Left hindlimb (tissue), 1 donor: ENCODE measurements at regions not wholly inside any gene's neighbourhood (a gene's known extent, or its start where the extent isn't known, plus 50 kb on each side); places are given as distances from the start of the nearest gene placed in this dataset.
"Not testable (repeated sequence)": the region's sequence is repeated elsewhere in the genome, so short reads cannot be mapped to it uniquely, and the experiment has no call there.

Experiments used
- DNase-seq: peaks from one replicate; pipeline ENCODE4 v3.0.0-alpha.2; 2018

DNA sequence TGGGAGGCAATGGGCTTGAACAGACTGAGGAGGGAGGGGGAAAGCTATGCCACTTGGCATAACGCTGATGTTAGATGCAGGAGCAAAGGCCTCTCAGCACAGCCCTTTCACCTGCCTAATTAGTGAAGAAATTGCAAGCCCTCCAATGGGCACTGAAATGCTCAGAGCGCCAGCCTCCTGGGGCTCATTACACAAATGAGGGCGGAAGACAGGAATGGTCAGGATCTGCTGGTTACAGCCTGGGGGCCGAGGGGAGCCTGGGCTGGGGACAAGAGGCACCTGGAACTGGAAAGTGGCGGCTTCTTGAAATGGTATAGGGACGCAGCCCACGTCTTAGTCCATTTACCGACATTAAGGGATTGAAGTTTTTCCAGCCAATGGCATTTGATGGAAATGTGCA is 50.2 kb upstream of the PLET1 start:
- no peak for DNase-seq

DNA sequence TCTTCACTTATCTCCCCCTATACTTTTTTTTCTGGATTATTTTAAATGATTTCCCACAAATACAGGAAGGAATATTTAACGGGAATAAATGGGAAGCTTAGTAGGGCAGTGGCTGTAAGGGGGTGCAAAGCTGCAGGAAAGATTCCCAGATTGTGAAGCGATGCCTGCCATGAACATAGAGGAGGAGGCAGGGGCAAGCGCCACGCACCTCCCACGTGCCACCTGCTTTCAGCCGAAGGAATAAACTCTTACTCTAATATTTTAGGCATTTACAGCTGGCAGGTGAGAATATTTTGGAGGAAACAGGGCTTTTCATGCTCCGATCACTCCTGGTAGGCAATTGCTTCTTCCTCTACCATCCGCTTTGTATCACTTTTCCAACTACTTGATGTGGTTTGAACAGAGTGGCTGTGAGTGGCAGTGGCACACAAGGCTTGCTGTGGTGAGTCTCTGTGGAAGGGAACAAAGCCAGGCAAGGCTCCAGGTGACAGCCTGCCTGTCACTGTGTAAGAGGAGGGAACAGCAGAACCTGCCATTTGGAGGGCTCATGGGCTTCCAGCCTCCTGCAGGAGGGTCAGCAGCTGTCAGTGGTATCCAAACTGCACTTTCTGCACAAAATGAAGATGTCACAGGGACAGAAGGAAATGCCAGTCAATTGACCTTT is 54.5 kb upstream of the PLET1 start:
- no peak for DNase-seq

DNA sequence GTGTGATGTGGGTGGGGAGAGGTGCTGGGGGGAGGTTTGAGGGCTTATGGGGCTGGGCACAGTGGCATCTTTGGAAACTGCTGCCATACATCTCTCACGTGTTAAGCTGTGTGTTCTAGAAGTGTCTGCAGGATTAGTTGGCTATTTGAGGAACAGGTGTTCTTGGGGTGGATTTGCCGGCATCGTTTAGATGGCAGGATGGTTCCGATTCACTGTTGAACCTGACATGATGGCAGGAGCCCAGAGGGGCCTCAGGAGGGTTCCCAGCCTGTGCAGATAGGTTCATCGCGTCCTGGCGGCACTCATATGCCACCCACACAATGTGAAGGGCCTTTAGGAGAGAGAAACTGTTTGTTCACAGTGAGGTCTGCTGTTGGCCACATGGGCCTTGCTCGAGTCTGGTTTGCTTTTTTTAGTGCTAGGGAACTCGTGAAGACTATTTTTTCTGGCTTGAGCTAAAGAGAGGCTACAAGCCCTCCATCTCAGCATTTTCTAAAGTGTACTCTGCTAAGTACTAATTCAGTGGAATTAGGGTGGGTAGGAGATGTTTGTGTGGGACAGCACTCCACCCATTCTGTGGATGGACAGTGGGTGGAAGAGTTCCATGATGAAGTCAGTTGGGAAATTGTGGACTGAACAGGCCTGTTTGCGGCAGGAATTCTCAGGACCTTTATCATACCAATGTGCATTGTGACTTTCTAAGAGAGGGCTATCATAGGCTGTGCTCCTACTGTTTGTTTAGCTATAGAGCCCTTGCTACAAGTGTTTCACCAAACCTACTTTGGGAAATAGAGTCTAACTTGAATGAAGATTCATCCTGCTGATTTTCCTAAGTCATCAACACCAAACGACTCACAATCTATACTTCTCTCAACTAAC is 55.4 kb upstream of the PLET1 start:
- DNase-seq = no peak

- no peak for DNase-seq
Measured at GRCh38 chr11:112316971-112317370, 56.3 kb upstream of the PLET1 start.

- no peak for DNase-seq
Measured at GRCh38 chr11:112318184-112318591, 57.5 kb upstream of the PLET1 start.

- no peak for DNase-seq
Measured at GRCh38 chr11:112318661-112319060, 58.0 kb upstream of the PLET1 start.

- DNase-seq = peak; percentile 75
Measured at GRCh38 chr11:112320668-112321067, 60.0 kb upstream of the PLET1 start.

DNA sequence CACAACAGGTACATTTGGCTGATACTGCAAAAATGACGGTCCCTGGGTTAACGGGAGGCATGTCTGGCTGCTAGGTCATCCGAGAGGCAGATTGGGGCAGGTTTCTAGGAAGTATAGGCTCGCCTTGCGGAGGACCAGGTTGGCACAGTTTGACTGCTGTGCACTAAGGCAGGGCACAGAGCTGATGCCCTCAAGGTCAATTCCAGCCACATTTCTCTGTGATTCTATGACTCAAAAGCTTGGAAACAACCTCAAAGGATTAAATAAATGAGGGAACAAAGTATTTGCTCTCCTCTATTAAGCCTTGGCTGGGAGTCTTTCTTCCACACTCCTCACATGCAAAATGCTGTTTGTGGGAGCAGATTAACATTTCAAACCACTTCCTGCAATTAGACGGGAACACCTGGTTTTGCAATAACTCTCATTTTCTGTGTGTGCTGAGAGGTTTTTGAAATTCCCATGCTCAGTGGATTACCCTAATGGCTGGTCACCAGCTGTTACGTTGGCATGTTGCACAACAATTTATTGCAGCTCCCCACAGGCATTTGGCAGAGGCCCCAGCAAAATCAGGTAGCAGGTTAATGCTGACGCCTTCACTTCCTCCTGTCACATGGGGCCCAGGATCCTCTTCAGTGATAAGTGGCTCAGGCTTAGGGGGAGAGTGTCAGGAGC is 61.0 kb upstream of the PLET1 start:
- no peak for DNase-seq

DNA sequence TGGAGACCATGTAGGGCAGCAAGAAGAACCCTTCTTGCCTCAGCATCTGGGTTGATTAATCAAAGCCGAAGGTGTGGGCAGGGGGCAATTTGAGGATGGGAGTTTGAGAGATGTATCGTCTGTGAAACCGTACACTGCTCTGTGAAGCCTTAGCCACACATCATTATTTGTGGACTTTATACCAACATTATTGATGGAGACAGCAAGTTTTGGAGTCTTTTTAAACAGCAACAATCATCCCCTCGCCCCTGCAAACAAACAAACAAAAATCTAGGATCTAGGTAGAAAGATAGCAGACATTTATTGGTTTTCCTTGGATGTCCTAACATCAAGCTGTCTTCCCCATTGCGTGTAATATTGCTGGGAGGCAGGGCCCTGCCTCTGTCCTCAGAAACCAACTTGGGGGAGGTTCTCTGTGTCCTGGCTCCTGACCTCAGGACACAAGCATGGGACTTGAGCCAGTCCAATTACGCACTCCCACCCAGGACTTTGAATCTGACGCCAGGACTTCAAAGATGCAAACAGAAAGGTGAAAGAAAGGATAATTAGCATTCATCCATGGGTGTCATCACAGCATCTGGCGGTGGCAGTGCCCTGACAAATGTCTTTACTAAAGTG is 61.6 kb upstream of the PLET1 start:
- DNase-seq = no peak

GRCh38 chr11:112334381-112334780 is 73.7 kb upstream of the PLET1 start:
- no peak for DNase-seq

DNA sequence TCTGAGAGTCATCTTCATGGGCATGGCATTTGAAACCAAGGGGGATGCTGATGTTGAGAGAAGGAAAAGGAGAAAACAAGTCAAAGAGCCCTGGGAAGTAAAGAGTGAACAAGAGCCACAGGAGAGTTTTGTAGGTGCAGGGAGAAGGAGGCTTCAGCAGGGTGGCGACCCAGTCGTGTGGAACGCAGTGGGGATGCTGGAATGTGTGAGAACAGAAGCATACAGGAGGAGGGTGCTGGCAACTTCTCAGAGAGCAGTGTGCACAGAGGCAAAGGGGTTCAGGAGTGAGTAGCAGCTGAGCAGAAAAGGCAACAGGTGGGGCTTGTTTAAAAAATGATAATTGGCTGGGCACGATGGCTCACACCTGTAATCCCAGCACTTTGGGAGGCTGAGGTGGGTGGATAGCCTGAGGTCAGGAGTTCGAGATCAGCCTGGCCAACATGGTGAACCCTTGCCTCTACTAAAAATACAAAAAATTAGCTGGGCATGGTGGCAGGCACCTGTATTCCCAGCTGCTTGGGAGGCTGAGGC is 75.8 kb upstream of the PLET1 start:
- no peak for DNase-seq

DNA sequence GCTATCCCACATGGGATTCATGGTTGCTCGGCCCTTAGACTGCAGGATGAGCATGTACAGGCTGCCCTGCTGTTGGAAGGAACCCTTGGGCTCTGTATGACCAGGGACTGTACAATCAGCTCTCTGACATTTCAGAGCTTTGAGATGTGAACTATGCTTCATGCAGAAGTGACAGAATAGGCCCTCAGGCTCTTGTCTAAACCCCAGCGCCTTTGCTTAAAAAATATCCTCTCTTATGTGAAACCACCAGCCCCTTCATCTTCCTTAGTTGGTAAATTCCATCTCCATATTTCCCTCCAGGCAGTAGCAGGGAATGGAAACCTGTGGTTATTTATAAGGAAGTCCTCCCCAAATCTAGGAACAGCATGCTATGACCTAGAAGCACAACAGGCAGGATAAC is 78.9 kb upstream of the PLET1 start:
- no peak for DNase-seq

DNA sequence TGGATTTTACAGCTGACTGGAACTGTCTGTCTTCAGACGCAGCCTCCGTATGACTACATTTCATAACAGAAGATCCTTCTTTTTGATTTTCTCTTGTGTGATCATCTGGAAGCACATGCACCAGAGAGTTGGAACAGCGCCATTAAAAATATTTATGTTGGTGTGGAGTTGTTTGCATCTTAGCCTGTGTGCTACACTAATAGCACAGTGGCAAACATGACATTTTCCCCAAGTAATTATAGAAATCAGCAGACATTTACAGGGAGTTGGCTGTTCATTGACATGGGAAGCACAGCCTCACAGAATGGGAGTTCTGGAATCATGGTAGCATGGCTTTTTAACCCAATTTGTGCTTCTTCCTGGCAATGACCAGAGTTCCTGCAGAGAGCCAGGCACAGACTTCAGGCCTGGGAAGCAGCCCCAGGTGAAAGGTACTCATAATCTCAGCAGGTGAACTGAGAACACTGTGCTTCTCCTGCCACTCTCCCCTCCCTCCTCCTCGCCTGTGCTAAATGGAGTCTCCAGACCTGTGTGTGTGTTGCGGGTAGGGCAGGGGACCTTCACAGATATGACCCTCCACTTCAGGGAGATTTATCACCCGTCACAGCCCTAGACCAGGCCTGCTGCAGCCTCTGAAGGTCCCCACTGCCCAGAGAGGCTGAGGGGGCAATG is 82.8 kb upstream of the PLET1 start:
- no peak for DNase-seq

- DNase-seq = no peak
Measured at GRCh38 chr11:112344040-112344413, 83.4 kb upstream of the PLET1 start.

DNA sequence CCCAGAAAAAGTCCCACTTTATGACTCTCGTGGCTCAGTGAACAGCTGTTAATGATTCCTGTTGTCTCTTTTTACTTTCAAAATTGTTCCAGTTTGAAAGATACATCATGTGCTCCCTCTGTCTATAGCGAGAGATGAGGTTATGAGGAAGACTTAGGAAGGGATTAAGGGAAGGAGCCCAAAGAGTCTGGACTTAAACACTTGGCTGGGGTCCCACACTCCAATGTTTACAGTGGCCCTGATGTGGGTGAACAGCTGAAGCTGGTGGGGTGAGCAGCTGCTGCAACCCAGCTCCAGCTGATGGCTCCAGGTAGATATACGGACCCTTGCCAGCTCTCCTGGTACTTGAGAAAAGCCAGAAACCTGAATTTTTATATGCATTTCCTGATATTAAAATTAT is 84.5 kb upstream of the PLET1 start:
- no peak for DNase-seq

- no peak for DNase-seq
Measured at GRCh38 chr11:112345706-112346105, 85.0 kb upstream of the PLET1 start.

DNA sequence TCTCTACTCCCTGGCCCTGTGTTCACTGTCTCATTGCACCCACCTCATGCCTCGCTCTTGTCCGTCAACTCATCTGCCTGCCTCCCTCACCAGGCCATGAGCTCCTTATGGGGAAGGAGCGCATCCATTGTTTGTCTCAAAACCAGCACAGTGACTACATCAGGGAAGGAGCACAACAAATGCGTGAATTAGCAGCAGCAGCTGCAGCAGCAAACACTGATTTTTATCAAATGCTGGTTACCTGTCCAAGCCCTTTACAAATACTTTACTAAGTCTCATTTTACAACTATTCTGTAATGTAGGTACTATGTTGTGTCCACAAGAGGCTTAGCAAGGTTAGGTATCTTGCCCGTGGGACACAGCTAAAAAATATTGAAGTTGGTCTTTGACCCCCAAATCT is 85.9 kb upstream of the PLET1 start:
- no peak for DNase-seq

DNA sequence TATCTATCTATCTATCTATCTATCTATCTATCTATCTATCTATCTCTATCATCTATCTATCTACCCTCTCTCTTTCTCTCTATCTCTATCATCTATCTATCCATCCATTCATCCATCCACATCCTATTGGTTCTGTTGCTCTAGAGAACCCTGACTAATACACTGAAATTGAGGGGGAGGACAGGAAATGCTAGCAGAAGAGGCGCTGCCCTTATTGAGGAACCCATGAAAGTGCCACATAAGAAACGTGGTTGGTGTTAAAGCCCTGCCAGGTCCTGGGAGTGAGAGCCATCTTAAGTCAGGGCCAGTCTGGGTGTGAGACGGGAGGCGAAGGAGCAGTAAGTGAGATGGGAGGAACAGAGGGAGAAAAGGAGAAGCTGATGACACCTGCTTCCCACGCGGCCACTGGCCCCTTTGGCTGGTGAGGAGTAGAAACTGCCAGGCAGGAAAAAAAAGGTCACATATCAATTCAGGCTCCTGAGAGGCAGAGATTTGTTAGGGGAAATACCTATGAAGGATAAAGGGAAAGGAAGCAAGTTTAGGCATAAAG is 87.9 kb upstream of the PLET1 start:
- no peak for DNase-seq

GRCh38 chr11:112351423-112351822 is 90.8 kb upstream of the PLET1 start:
- not testable (repeated sequence) for DNase-seq

DNA sequence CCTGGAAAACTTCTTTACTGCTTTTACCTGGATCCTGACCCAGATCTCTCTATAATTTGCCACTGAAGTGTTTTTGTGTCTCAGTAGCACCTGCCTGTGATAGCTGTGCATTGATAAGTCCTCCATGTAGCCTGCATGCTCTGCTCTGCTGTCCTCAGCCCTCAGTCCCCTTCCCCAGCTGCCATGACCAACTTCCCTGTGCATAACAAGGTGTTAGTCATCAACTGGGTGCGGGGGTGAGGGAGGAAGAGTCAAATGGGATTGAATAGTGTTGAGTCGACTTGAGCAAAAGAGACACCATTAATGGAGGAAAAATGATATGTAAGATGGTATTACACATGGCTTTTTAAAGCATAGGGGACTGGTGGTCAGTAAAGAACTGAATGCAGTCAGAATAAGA is 92.2 kb upstream of the PLET1 start:
- DNase-seq = no peak

DNA sequence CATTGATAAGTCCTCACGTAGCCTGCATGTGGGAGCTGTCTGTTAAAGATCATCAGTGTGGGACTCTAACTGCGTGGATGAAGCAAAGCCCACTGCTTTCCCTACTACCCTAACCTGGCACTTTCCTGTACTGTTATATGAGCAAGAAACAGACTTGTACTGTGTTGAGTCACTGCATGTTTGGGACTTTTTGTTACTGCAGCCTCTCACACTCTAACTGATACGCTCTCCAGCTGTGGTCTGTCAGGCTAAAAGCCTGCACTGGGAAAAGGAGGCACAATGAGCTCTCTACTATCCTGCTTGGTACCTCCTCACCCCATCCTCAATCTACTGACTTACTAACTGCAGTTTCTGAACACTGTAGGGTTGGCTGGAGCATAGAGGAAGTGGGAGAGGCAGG is 93.7 kb upstream of the PLET1 start:
- no peak for DNase-seq

DNA sequence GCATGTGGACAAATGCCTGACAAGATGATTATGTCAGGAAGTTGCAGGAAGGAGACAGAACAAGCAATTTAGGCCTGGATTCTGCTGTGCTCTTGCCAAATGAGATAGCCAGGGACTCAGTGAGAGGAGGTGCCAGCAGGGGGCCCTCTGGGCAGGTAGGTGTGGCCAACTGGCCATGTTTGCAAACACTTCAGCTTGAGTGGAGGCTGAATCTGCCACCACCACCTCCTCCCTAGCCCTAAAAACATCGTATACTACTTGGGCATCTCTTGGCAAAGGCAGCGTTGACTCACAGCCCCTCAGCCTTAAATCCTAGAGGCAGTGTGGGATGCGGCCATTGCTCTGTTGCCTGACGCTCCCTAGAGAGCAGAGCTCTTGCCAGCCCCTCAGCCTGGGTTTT is 95.1 kb upstream of the PLET1 start:
- DNase-seq = no peak
